IMR-90 (cell line): ENCODE measurements at regions not wholly inside any gene's neighbourhood (a gene's known extent, or its start where the extent isn't known, plus 50 kb on each side); places are given as distances from the start of the nearest gene placed in this dataset.

Experiments used
- BHLHE40 ChIP-seq: fragments of 150-350 bp; IDR thresholded peaks from 2 replicates; pipeline ENCODE4 v1.6.1; 2016; ENCODE audit warnings: mild to moderate bottlenecking, low read depth, low read length
- FOS ChIP-seq: fragments of 150-350 bp; IDR thresholded peaks from 2 replicates; pipeline ENCODE4 v1.6.1; 2016; ENCODE audit warnings: low read depth, low read length
- MAZ ChIP-seq: IDR thresholded peaks from 2 replicates; pipeline ENCODE4 v1.6.1; 2012; ENCODE audit warnings: low read depth, mild to moderate bottlenecking, low read length, improper control_type of control experiment, moderate library complexity, borderline replicate concordance
- MXI1 ChIP-seq: IDR thresholded peaks from 2 replicates; pipeline ENCODE4 v1.6.1; 2012; ENCODE audit warnings: low read depth, mild to moderate bottlenecking, low read length, moderate library complexity, borderline replicate concordance
- NFE2L2 ChIP-seq: fragments of 150-350 bp; IDR thresholded peaks from 2 replicates; pipeline ENCODE4 v1.6.1; 2016; ENCODE audit warnings: low read depth, mild to moderate bottlenecking, low read length
- POLR2A ChIP-seq: IDR thresholded peaks from 2 replicates; pipeline ENCODE4 v1.6.1; 2012; ENCODE audit warnings: mild to moderate bottlenecking, low read depth, low read length
- RAD21 ChIP-seq: IDR thresholded peaks from 2 replicates; pipeline ENCODE4 v1.6.1; 2012; ENCODE audit warnings: low read length, improper control_type of control experiment
- RCOR1 ChIP-seq: IDR thresholded peaks from 2 replicates; pipeline ENCODE4 v1.6.1; 2012; ENCODE audit warnings: mild to moderate bottlenecking, low read length, improper control_type of control experiment; ENCODE audit not compliant: insufficient replicate concordance
- RFX5 ChIP-seq: IDR thresholded peaks from 2 replicates; pipeline ENCODE4 v1.8.0; 2012; ENCODE audit warnings: low read depth, mild to moderate bottlenecking, low read length, moderate library complexity
- SMC3 ChIP-seq: fragments of 150-350 bp; IDR thresholded peaks from 2 replicates; pipeline ENCODE4 v1.6.1; 2016; ENCODE audit warnings: low read depth, mild to moderate bottlenecking, antibody characterized with exemption, low read length, moderate library complexity
- TF ChIP-seq, protein P1 (sequence below): conservative IDR thresholded peaks from 2 replicates; pipeline ENCODE4 v1.5.1; 2012; ENCODE audit warnings: mild to moderate bottlenecking, low read depth, low read length, improper control_type of control experiment
- TF ChIP-seq, protein P2 (sequence below): fragments of 150-350 bp; IDR thresholded peaks from 2 replicates; pipeline ENCODE4 v1.6.1; 2017; ENCODE audit warnings: mild to moderate bottlenecking, antibody characterized with exemption, low read length, low read depth

DNA sequence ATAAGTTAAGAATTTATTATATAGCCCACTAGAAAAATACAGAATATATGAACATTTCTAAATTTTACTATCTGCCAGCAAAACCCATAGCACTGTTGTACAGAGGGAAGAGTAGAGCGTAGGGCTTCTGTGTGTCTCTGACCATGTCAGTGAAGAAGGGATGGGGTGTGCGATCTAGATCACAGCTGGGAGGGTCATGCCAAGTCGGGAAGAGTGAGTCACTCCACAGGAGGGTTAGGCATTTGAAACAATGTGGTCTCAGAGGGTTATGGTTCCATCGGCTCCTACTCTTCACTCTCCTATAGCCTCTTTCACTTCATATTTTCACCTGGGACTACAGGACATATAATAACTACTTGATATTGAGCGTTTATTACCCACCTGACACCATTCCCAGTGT is 185.1 kb upstream of the DDHD1 start:
- TF ChIP-seq RAD21 (no peak), POLR2A (no peak), SMC3 (no peak), MAZ (no peak), RFX5 (no peak), FOS (no peak), MXI1 (no peak), RCOR1 (no peak), BHLHE40 (no peak), NFE2L2 (no peak)
- TF ChIP-seq, protein P1, sequence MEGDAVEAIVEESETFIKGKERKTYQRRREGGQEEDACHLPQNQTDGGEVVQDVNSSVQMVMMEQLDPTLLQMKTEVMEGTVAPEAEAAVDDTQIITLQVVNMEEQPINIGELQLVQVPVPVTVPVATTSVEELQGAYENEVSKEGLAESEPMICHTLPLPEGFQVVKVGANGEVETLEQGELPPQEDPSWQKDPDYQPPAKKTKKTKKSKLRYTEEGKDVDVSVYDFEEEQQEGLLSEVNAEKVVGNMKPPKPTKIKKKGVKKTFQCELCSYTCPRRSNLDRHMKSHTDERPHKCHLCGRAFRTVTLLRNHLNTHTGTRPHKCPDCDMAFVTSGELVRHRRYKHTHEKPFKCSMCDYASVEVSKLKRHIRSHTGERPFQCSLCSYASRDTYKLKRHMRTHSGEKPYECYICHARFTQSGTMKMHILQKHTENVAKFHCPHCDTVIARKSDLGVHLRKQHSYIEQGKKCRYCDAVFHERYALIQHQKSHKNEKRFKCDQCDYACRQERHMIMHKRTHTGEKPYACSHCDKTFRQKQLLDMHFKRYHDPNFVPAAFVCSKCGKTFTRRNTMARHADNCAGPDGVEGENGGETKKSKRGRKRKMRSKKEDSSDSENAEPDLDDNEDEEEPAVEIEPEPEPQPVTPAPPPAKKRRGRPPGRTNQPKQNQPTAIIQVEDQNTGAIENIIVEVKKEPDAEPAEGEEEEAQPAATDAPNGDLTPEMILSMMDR = no peak
- TF ChIP-seq, protein P2, sequence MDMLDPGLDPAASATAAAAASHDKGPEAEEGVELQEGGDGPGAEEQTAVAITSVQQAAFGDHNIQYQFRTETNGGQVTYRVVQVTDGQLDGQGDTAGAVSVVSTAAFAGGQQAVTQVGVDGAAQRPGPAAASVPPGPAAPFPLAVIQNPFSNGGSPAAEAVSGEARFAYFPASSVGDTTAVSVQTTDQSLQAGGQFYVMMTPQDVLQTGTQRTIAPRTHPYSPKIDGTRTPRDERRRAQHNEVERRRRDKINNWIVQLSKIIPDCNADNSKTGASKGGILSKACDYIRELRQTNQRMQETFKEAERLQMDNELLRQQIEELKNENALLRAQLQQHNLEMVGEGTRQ = no peak
